Bronchial epithelial cell (primary cell): ENCODE measurements at regions not wholly inside any gene's neighbourhood (a gene's known extent, or its start where the extent isn't known, plus 50 kb on each side); places are given as distances from the start of the nearest gene placed in this dataset.

Experiments
- DNase-seq: peaks from one replicate; pipeline ENCODE4 v3.0.0-alpha.2; 2010; ENCODE audit warnings: low read depth
- FAIRE-seq: peaks from 2 replicates; lab custom pipeline; 2011; peaks lifted over from hg19 to GRCh38; lab: Jason Lieb, UNC
- H3K27me3 ChIP-seq: 2 replicates; pipeline ENCODE4 v1.5.1; 2011; ENCODE audit warnings: low read length; ENCODE audit not compliant: control insufficient read depth, insufficient read depth
- H3K36me3 ChIP-seq: 2 replicates; pipeline ENCODE4 v1.5.1; 2011; ENCODE audit warnings: low read length; ENCODE audit not compliant: control insufficient read depth, insufficient read depth
- H3K4me3 ChIP-seq: 2 replicates; pipeline ENCODE4 v1.5.1; 2011; ENCODE audit warnings: mild to moderate bottlenecking, low read depth, low read length, control low read depth
- TF ChIP-seq, protein P1 (sequence below): IDR thresholded peaks from 2 replicates; pipeline ENCODE4 v1.5.1; 2011; ENCODE audit warnings: mild to moderate bottlenecking, moderate library complexity, low read length, control low read depth, inconsistent platforms; ENCODE audit not compliant: insufficient read depth, severe bottlenecking

DNA sequence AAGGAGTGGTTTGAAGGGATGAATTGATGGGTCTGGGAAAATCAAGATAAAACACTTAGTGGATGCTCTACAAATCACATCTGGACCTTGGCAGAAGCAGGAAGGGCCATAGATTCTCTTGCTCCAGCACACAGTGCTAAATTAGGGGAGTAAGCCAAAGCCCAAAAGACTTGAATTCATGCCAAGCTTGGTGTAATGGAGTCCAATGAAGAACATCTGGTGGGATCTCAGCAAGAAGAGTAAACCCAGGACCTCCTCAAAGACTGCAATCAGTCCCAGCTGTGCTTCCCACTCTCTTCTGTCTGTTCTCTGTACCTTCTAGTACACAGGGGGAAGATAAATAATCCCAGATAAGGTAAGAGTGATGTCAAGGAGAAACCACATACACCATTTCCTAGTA is 683.4 kb downstream of the RNF144B start:
- FAIRE-seq (no peak), DNase-seq (no peak)
- TF ChIP-seq, protein P1, sequence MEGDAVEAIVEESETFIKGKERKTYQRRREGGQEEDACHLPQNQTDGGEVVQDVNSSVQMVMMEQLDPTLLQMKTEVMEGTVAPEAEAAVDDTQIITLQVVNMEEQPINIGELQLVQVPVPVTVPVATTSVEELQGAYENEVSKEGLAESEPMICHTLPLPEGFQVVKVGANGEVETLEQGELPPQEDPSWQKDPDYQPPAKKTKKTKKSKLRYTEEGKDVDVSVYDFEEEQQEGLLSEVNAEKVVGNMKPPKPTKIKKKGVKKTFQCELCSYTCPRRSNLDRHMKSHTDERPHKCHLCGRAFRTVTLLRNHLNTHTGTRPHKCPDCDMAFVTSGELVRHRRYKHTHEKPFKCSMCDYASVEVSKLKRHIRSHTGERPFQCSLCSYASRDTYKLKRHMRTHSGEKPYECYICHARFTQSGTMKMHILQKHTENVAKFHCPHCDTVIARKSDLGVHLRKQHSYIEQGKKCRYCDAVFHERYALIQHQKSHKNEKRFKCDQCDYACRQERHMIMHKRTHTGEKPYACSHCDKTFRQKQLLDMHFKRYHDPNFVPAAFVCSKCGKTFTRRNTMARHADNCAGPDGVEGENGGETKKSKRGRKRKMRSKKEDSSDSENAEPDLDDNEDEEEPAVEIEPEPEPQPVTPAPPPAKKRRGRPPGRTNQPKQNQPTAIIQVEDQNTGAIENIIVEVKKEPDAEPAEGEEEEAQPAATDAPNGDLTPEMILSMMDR: no peak
- H3K27me3 ChIP-seq: no peaks in the 10 kb centered on the region
- no peaks in the 10 kb centered on the region for H3K36me3 ChIP-seq
- H3K4me3 ChIP-seq: no peak overlapping the region

- FAIRE-seq: no peak
Observed at GRCh38 chr6:19083801-19084200, 696.7 kb downstream of the RNF144B start.

GRCh38 chr6:19086480-19086879 is 699.3 kb downstream of the RNF144B start:
- H3K4me3 ChIP-seq: no peak overlapping the region
- FAIRE-seq (no peak), DNase-seq (no peak)
- no peaks in the 10 kb centered on the region for H3K27me3 ChIP-seq
- TF ChIP-seq, protein P1: no peak
- no peaks in the 10 kb centered on the region for H3K36me3 ChIP-seq

More at GRCh38 chr6:19083801-19084200, 696.7 kb downstream of the RNF144B start:
- Histone ChIP-seq H3K36me3 (no peaks in the 10 kb centered on the region), H3K4me3 (no peak overlapping the region), H3K27me3 (no peaks in the 10 kb centered on the region)
- no peak for DNase-seq
- TF ChIP-seq, protein P1: no peak

- TF ChIP-seq, protein P1: no peak
- DNase-seq (no peak), FAIRE-seq (no peak)
- no peaks in the 10 kb centered on the region for H3K36me3 ChIP-seq
- no peak overlapping the region for H3K4me3 ChIP-seq
- no peaks in the 10 kb centered on the region for H3K27me3 ChIP-seq
Observed at GRCh38 chr6:19087296-19087695, 700.1 kb downstream of the RNF144B start.

DNA sequence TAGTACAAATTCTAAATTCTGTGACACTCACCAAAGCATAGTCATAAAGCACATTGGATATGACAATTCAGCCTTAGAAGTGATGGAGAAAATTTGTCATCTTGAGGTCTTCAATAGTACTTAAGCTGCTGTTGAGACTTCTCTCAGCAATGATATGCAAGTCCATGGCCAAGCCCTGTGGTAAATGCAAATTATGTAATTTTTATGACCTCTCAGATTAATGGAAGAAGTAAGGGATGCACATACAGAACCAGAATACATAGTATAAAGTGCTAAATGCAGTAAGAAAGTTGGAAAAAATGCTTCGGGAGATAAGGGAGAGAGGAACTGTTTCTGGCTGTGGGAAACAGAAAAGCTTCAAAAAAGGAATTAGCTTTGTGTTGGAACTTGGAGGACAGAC is 700.7 kb downstream of the RNF144B start:
- Histone ChIP-seq H3K4me3 (no peak overlapping the region), H3K36me3 (no peaks in the 10 kb centered on the region), H3K27me3 (no peaks in the 10 kb centered on the region)
- TF ChIP-seq, protein P1: no peak
- DNase-seq (no peak), FAIRE-seq (no peak)

GRCh38 chr6:19100752-19101151 is 713.6 kb downstream of the RNF144B start:
- Histone ChIP-seq H3K36me3 (no peaks in the 10 kb centered on the region), H3K27me3 (no peaks in the 10 kb centered on the region), H3K4me3 (no peak overlapping the region)
- FAIRE-seq: no peak
- TF ChIP-seq, protein P1: no peak
- no peak for DNase-seq
